ENCODE measurements at regions not wholly inside any gene's neighbourhood (a gene's known extent, or its start where the extent isn't known, plus 50 kb on each side); places are given as distances from the start of the nearest gene placed in this dataset.

DNA sequence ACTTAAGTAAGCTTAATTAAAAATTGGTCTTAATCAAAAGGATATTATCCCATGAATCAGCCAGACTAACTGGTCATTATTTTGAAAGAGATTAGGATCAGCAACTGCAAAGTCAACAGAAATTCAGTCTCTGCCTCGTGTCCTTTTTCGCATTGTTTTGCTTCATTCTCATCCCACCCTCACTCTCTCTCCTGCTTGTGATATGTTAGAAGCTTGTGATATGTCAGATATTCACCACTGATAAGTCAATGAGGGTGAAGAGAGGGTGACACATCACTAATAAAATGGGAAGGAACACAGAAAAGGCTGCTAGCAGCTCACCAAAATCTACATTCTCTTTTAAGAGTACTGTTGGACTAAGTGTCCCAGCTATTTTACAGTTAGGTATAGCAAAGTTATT, 146.1 kb downstream of the SUCNR1 start:
- no peaks in the 10 kb centered on the region for H3K27me3 ChIP-seq
- intact Hi-C loops (cut with DNase I): no loop called here
- 44 to 46% methylated on average over 2 of the region's 2 CpGs for WGBS, 2 donors
- H3K27ac ChIP-seq: peak overlapping the region in 1 of 4 donors; percentile 5
- no peak for DNase-seq
- no peaks in the 10 kb centered on the region for H3K9me3 ChIP-seq
- H3K4me3 ChIP-seq: no peak overlapping the region
- H3K4me1 ChIP-seq: peaks cover 6 to 16% (median 8%) of the 10 kb centered on the region in 3 donors
- no peak for TF ChIP-seq POLR2A (IDR thresholded peaks at IDR 0.05)
- TF ChIP-seq, protein P1, sequence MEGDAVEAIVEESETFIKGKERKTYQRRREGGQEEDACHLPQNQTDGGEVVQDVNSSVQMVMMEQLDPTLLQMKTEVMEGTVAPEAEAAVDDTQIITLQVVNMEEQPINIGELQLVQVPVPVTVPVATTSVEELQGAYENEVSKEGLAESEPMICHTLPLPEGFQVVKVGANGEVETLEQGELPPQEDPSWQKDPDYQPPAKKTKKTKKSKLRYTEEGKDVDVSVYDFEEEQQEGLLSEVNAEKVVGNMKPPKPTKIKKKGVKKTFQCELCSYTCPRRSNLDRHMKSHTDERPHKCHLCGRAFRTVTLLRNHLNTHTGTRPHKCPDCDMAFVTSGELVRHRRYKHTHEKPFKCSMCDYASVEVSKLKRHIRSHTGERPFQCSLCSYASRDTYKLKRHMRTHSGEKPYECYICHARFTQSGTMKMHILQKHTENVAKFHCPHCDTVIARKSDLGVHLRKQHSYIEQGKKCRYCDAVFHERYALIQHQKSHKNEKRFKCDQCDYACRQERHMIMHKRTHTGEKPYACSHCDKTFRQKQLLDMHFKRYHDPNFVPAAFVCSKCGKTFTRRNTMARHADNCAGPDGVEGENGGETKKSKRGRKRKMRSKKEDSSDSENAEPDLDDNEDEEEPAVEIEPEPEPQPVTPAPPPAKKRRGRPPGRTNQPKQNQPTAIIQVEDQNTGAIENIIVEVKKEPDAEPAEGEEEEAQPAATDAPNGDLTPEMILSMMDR (IDR thresholded peaks at IDR 0.05): no peak
- H3K36me3 ChIP-seq: no peaks in the 10 kb centered on the region

GRCh38 chr3:152021951-152022461, 148.6 kb downstream of the SUCNR1 start:
- TF ChIP-seq, protein P1 (IDR thresholded peaks at IDR 0.05): no peak
- TF ChIP-seq POLR2A (IDR thresholded peaks at IDR 0.05): no peak
- H3K27me3 ChIP-seq: no peaks in the 10 kb centered on the region
- H3K36me3 ChIP-seq: no peaks in the 10 kb centered on the region
- peaks cover 6 to 25% (median 13%) of the 10 kb centered on the region in 3 donors for H3K4me1 ChIP-seq
- intact Hi-C loops (cut with DNase I): no loop called here
- H3K4me3 ChIP-seq: no peak overlapping the region
- WGBS, 2 donors: 34% methylated on average over 2 to 4 of the region's 4 CpGs
- no peak for DNase-seq
- no peaks in the 10 kb centered on the region for H3K9me3 ChIP-seq
- peak overlapping the region; percentile 12 to 73 (median 46) for H3K27ac ChIP-seq

DNA sequence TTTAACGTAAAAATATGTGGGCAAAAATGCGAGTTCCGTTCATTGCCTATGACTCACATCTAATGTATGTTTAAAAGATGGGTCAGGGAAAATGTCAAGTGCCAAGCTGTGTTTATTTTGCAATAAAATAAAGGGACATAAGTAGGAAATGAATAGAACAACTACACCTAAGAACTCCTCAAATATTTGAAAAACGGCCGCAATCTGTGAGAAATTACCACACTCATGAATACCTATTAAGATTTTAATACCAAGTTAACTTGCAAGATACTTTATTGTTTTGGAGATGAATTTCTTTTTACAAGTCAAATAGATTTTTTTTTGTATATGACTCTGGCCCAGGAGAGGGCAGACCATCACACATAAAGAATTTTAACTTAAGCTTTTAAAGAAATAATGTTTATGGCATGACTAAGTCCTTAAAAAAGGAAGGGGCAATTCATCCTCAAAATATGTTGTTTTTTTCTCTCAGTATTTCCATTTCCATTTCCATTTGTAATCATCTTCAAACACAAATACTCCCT, 152.7 kb downstream of the SUCNR1 start:
- Histone ChIP-seq H3K36me3 (no peaks in the 10 kb centered on the region), H3K4me1 (peaks cover 6 to 29% (median 13%) of the 10 kb centered on the region in 3 donors), H3K27ac (no peak overlapping the region), H3K27me3 (no peaks in the 10 kb centered on the region), H3K4me3 (no peak overlapping the region), H3K9me3 (no peaks in the 10 kb centered on the region)
- WGBS, 2 donors: 29 to 39% methylated on average over 5 of the region's 5 CpGs
- no peak for DNase-seq
- intact Hi-C loops (cut with DNase I): no loop called here
- TF ChIP-seq, protein P1 (IDR thresholded peaks at IDR 0.05): peak in 3 of 6 experiments; percentile 12 to 36 (median 35)
- no peak for TF ChIP-seq POLR2A (IDR thresholded peaks at IDR 0.05)

DNA sequence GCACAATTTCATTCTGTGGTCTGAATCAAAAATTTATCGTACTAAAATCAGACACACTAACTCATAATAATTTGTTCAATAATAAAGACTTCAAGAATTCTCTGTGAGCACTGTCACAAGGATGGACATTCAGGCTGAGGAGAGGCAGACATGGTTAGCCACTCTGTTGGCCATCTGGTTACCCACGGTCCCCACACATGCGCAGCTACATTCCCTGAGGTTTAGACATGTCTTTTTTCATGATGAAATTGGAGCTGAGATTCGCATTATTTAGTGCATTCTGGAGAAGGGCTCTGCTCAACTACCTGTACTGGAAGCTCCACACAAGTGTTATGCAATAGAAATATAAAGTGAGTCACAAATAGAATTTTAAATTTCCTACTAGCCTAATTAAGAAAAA, 156.9 kb downstream of the SUCNR1 start:
- intact Hi-C loops (cut with DNase I): no loop called here
- H3K27ac ChIP-seq: no peak overlapping the region
- no peak overlapping the region for H3K4me3 ChIP-seq
- H3K9me3 ChIP-seq: no peaks in the 10 kb centered on the region
- 89 to 90% methylated on average over 4 of the region's 4 CpGs for WGBS, 2 donors
- TF ChIP-seq, protein P1 (IDR thresholded peaks at IDR 0.05): no peak
- TF ChIP-seq POLR2A (IDR thresholded peaks at IDR 0.05): no peak
- no peaks in the 10 kb centered on the region for H3K27me3 ChIP-seq
- H3K36me3 ChIP-seq: no peaks in the 10 kb centered on the region
- no peak for DNase-seq
- peaks cover 0 to 13% (median 5%) of the 10 kb centered on the region in 3 donors for H3K4me1 ChIP-seq

- no peak for DNase-seq
- peaks cover 0 to 7% (median 0%) of the 10 kb centered on the region in 3 donors for H3K4me1 ChIP-seq
- H3K27me3 ChIP-seq: no peaks in the 10 kb centered on the region
- WGBS, 2 donors: 74 to 85% methylated on average over 3 of the region's 3 CpGs
- H3K36me3 ChIP-seq: no peaks in the 10 kb centered on the region
- no peak overlapping the region for H3K27ac ChIP-seq
- peaks cover 0 to 6% (median 0%) of the 10 kb centered on the region in 3 donors for H3K9me3 ChIP-seq
- H3K4me3 ChIP-seq: no peak overlapping the region
- intact Hi-C loops (cut with DNase I): no loop called here
- TF ChIP-seq, protein P1 (IDR thresholded peaks at IDR 0.05): no peak
- TF ChIP-seq POLR2A (IDR thresholded peaks at IDR 0.05): no peak
Measured at GRCh38 chr3:152031321-152031720, 157.9 kb downstream of the SUCNR1 start.

All from esophagus squamous epithelium (tissue), 5 donors.